CD14-positive monocyte (primary cell): ENCODE measurements at regions not wholly inside any gene's neighbourhood (a gene's known extent, or its start where the extent isn't known, plus 50 kb on each side); places are given as distances from the start of the nearest gene placed in this dataset.

Experiments
- DNase-seq, 3 donors: peaks; one replicate each; pipeline ENCODE4 v3.0.0-alpha.2; 2011 to 2022
- H2AFZ ChIP-seq: 2 replicates; pipeline ENCODE4 v1.6.0; 2012; ENCODE audit warnings: mild to moderate bottlenecking, low read depth, low read length, inconsistent platforms; ENCODE audit not compliant: insufficient read depth, poor library complexity, severe bottlenecking
- H3K27ac ChIP-seq, 2 donors: 1 replicate in 1 of 2; 2 replicates in 1 of 2; pipeline ENCODE4 v1.5.1; 2012 to 2013; ENCODE audit warnings: low read length in 2 of 2, control low read depth in 1 of 2, inconsistent platforms in 1 of 2, low read depth in 1 of 2, mild to moderate bottlenecking in 1 of 2
- H3K27me3 ChIP-seq, 2 donors: one replicate each; pipeline versions ENCODE4 v1.6.0 to v1.6.1; 2011 to 2013; ENCODE audit warnings: low read length in 2 of 2; ENCODE audit not compliant: control insufficient read depth in 2 of 2, insufficient read depth in 2 of 2
- H3K36me3 ChIP-seq, 2 donors: replicated peaks in 1 of 2; 1 replicate in 1 of 2; 2 replicates in 1 of 2; pipeline versions ENCODE4 v1.5.1 to v1.6.1; 2012 to 2013; ENCODE audit warnings: low read length in 2 of 2, control low read depth in 1 of 2, inconsistent platforms in 1 of 2, mild to moderate bottlenecking in 1 of 2; ENCODE audit not compliant: insufficient read depth in 2 of 2, control insufficient read depth in 1 of 2
- H3K4me1 ChIP-seq, 2 donors: 1 replicate in 1 of 2; 2 replicates in 1 of 2; pipeline versions ENCODE4 v1.5.1 to v1.6.1; 2012 to 2013; ENCODE audit warnings: low read length in 2 of 2, control low read depth in 1 of 2, inconsistent platforms in 1 of 2, mild to moderate bottlenecking in 1 of 2, moderate library complexity in 1 of 2; ENCODE audit not compliant: insufficient read depth in 2 of 2, control insufficient read depth in 1 of 2
- H3K4me2 ChIP-seq: replicated peaks from 2 replicates; pipeline ENCODE3; 2012; ENCODE audit warnings: low read length, moderate library complexity, mild to moderate bottlenecking; ENCODE audit not compliant: poor library complexity, severe bottlenecking; ENCODE audit errors: extremely low read depth
- H3K4me3 ChIP-seq, 3 experiments: fragments of 200-600 bp in 1 of 3; sonication (generic) in 1 of 3; replicated peaks in 1 of 3; 1 replicate in 2 of 3; 2 replicates in 1 of 3; pipeline ENCODE4 v1.5.1; 2011 to 2013; ENCODE audit warnings: low read length in 3 of 3, mild to moderate bottlenecking in 3 of 3, control low read depth in 2 of 3, low read depth in 2 of 3, inconsistent platforms in 1 of 3, moderate library complexity in 1 of 3
- H3K79me2 ChIP-seq: 2 replicates; pipeline ENCODE4 v1.6.0; 2012; ENCODE audit warnings: mild to moderate bottlenecking, control low read depth, inconsistent platforms, low read length, moderate library complexity; ENCODE audit not compliant: insufficient read depth
- H3K9ac ChIP-seq: 2 replicates; pipeline ENCODE4 v1.6.0; 2017; ENCODE audit warnings: low read length, mild to moderate bottlenecking; ENCODE audit not compliant: insufficient read depth, poor library complexity, severe bottlenecking
- H3K9me3 ChIP-seq, 2 donors: replicated peaks in 1 of 2; 1 replicate in 1 of 2; 2 replicates in 1 of 2; pipeline versions ENCODE4 v1.5.1 to v1.6.1; 2012 to 2013; ENCODE audit warnings: low read length in 2 of 2, control low read depth in 1 of 2; ENCODE audit not compliant: control insufficient read depth in 1 of 2, insufficient read depth in 1 of 2
- H4K20me1 ChIP-seq: 2 replicates; pipeline ENCODE4 v1.6.0; 2012; ENCODE audit warnings: mild to moderate bottlenecking, low read length, control low read depth, moderate library complexity; ENCODE audit not compliant: insufficient read depth
- H3K27ac Mint-ChIP-seq, 7 donors: one replicate each; pipeline ENCODE4 v1.8.0; 2020; ENCODE audit warnings: mild to moderate bottlenecking in 7 of 7, mixed read lengths in 7 of 7, moderate library complexity in 6 of 7, inconsistent platforms in 2 of 7
- H3K27me3 Mint-ChIP-seq, 3 donors: one replicate each; pipeline ENCODE4 v1.8.0; 2021 to 2022; ENCODE audit warnings: low read depth in 3 of 3, mild to moderate bottlenecking in 3 of 3, mixed read lengths in 3 of 3, moderate library complexity in 3 of 3, inconsistent platforms in 1 of 3
- H3K36me3 Mint-ChIP-seq, 2 donors: one replicate each; pipeline ENCODE4 v1.8.0; 2020; ENCODE audit warnings: mixed read lengths in 2 of 2, inconsistent platforms in 1 of 2, mild to moderate bottlenecking in 1 of 2
- H3K4me1 Mint-ChIP-seq: one replicate; pipeline ENCODE4 v1.8.0; 2020; ENCODE audit warnings: mild to moderate bottlenecking, mixed read lengths
- H3K4me3 Mint-ChIP-seq, 2 donors: one replicate each; pipeline ENCODE4 v1.8.0; 2020; ENCODE audit warnings: mild to moderate bottlenecking in 2 of 2, mixed read lengths in 2 of 2, moderate library complexity in 1 of 2
- H3K9me3 Mint-ChIP-seq, 7 donors: one replicate each; pipeline ENCODE4 v1.8.0; 2020 to 2022; ENCODE audit warnings: mixed read lengths in 7 of 7, mild to moderate bottlenecking in 6 of 7, moderate library complexity in 6 of 7, inconsistent platforms in 2 of 7
- WGBS: methylation state at CpG from one replicate; pipeline ENCODE4 v1.1.5; 2013; ENCODE audit warnings: missing lambda C conversion rate; ENCODE audit not compliant: insufficient coverage; 5-methylcytosine and 5-hydroxymethylcytosine counted together
- intact Hi-C, 2 donors: fragments of 100-400 bp; cut with micrococcal nuclease; formaldehyde crosslinking; loops; one replicate each; pipeline versions ENCODE4 v1.15.0 to v1.15.1; 2023
- TF ChIP-seq, protein P1 (sequence below): fragments of 200-600 bp; IDR thresholded peaks from one replicate; pipeline ENCODE4 v1.8.0; 2022; ENCODE audit warnings: antibody characterized with exemption, mild to moderate bottlenecking

DNA sequence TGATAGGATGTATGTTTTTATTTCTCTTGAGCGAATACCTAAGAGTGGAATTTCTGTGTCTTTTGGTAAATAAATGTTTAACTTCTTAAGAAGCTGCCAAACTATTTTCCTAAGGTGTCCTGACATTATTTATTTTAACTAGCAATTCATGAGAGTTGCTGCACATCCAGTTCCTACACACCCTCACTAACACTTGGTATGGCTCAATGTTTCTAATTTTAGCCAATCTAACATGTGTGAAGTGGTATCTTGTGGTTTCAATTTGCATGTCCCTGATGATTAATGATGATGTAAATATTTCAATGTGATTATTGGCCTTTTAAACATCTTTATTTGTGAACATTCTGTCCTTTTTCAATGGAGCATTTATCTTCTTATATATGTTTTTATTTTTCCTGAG lies 2095.5 kb upstream of the C9orf72 start:
- peaks cover 0 to 5% (median 0%) of the 10 kb centered on the region in 7 donors for H3K9me3 Mint-ChIP-seq
- TF ChIP-seq, protein P1, sequence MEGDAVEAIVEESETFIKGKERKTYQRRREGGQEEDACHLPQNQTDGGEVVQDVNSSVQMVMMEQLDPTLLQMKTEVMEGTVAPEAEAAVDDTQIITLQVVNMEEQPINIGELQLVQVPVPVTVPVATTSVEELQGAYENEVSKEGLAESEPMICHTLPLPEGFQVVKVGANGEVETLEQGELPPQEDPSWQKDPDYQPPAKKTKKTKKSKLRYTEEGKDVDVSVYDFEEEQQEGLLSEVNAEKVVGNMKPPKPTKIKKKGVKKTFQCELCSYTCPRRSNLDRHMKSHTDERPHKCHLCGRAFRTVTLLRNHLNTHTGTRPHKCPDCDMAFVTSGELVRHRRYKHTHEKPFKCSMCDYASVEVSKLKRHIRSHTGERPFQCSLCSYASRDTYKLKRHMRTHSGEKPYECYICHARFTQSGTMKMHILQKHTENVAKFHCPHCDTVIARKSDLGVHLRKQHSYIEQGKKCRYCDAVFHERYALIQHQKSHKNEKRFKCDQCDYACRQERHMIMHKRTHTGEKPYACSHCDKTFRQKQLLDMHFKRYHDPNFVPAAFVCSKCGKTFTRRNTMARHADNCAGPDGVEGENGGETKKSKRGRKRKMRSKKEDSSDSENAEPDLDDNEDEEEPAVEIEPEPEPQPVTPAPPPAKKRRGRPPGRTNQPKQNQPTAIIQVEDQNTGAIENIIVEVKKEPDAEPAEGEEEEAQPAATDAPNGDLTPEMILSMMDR, result no peak

DNA sequence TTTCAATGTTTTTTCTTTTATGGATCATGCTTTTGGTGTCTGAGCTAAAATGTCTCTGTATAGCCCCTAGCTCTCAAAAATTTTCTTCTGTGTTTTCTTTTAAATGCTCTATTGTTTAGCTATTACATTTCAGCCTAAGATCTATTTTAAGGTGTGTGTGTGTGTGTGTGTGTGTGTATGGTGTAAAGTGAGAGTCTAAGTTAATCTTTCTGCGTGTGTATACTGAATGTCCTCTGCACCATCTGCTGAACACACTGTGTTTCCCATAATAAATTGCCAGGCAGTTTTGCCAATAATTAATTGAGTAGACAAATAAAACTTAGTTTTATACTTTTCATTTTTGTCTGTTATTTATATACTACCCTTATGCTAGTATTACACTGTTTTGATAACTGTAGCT lies 2096.3 kb upstream of the C9orf72 start:
- Mint-ChIP-seq H3K9me3 (peaks cover 0 to 5% (median 0%) of the 10 kb centered on the region in 7 donors), H3K36me3 (no peaks in the 10 kb centered on the region), H3K27me3 (peaks cover 0 to 1% (median 0%) of the 10 kb centered on the region in 3 donors), H3K27ac (no peak overlapping the region), H3K4me1 (no peaks in the 10 kb centered on the region), H3K4me3 (no peak overlapping the region)
- intact Hi-C loops, result loop anchor here in 1 of 2 donors (10.0 kb wide), 2 partner anchors 45 to 65 kb away; no protein-coding TSS in a partner anchor
- no peak for DNase-seq
- TF ChIP-seq, protein P1, result no peak
- Histone ChIP-seq H3K27me3 (no peaks in the 10 kb centered on the region), H3K4me3 (no peak overlapping the region), H2AFZ (no peak overlapping the region), H3K4me2 (no peak overlapping the region), H3K79me2 (no peaks in the 10 kb centered on the region), H4K20me1 (no peaks in the 10 kb centered on the region), H3K27ac (no peak overlapping the region), H3K36me3 (no peaks in the 10 kb centered on the region), H3K9ac (no peak overlapping the region), H3K9me3 (no peaks in the 10 kb centered on the region), H3K4me1 (no peaks in the 10 kb centered on the region)
- WGBS, result no CpG with 5 or more reads among the region's 1 CpG

More for the DNA sequence above, 2095.5 kb upstream of the C9orf72 start:
- H3K79me2 ChIP-seq, result no peaks in the 10 kb centered on the region
- intact Hi-C loops, result loop anchor here in 1 of 2 donors (10.0 kb wide), 1 partner anchor 46 kb away; no protein-coding TSS in a partner anchor
- H3K4me2 ChIP-seq, result no peak overlapping the region
- no peak overlapping the region for H3K4me3 Mint-ChIP-seq
- no peak overlapping the region for H3K27ac Mint-ChIP-seq
- H3K4me1 ChIP-seq, result no peaks in the 10 kb centered on the region
- peaks cover 0 to 1% (median 0%) of the 10 kb centered on the region in 3 donors for H3K27me3 Mint-ChIP-seq
- H3K4me3 ChIP-seq, result no peak overlapping the region
- no peaks in the 10 kb centered on the region for H3K27me3 ChIP-seq
- H4K20me1 ChIP-seq, result no peaks in the 10 kb centered on the region
- H3K9ac ChIP-seq, result no peak overlapping the region
- H3K9me3 ChIP-seq, result no peaks in the 10 kb centered on the region
- H2AFZ ChIP-seq, result no peak overlapping the region
- H3K36me3 ChIP-seq, result no peaks in the 10 kb centered on the region
- DNase-seq, result no peak
- no peak overlapping the region for H3K27ac ChIP-seq
- no peaks in the 10 kb centered on the region for H3K4me1 Mint-ChIP-seq
- H3K36me3 Mint-ChIP-seq, result no peaks in the 10 kb centered on the region
- WGBS, result no CpG with 5 or more reads among the region's 1 CpG
